Ammon's horn (tissue), 1 donor: ENCODE measurements at regions not wholly inside any gene's neighbourhood (a gene's known extent, or its start where the extent isn't known, plus 50 kb on each side); places are given as distances from the start of the nearest gene placed in this dataset.
A peak's percentile ranks its signal among the peaks of the same experiment; 100 is the strongest.
"Not testable (repeated sequence)": the region's sequence is repeated elsewhere in the genome, so short reads cannot be mapped to it uniquely, and the experiment has no call there.

Experiments used
- DNase-seq: peaks from one replicate; pipeline ENCODE4 v3.0.0-alpha.2; 2016; ENCODE audit warnings: low spot score

DNA sequence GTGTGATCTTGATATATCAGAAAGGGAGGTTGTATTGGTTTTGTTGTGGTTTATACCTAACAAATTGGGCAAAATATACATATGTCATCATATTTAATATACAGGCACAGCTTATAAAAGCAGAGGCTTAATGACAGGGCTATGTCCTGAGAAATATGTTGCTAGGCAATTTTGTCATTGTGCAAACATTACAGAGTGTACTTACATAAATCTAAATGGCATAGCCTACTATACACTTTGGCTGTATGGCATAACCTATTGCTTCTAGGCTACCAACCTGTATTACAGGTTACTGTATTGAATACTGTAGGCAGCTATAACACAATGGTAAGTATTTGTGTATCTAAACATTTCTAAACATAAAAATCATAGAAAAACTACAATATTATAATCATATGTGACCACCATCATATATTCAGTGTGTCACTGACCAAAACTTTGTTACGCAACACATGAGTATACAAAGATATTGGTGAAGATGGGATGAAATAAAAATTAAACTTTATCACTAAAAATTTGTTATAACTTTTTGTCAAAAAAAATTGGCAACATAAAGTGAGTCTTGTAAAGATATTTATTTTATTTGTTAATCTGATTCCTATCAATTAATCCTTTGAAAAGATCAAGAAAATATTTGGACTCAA lies 414.0 kb upstream of the HS3ST1 start:
- no peak for DNase-seq

DNA sequence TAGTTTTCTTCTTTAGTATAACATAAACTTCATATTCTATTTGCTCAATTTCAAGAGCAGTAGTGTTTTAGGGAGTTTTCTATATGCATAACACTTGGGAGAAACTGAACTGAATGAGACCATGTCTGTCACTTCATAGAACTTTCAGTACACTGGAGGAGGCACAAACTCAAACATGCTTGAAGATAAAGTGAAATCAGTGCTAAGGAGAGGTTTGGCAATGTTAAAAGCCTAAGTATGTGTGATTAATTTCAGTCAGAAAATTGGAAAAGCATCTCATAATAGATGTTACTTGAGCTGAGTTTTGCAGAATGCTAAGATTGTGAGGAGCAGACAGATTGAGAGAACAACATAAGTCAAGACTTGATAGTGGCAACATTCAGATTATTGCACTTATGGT lies 411.2 kb upstream of the HS3ST1 start:
- DNase-seq = no peak

DNA sequence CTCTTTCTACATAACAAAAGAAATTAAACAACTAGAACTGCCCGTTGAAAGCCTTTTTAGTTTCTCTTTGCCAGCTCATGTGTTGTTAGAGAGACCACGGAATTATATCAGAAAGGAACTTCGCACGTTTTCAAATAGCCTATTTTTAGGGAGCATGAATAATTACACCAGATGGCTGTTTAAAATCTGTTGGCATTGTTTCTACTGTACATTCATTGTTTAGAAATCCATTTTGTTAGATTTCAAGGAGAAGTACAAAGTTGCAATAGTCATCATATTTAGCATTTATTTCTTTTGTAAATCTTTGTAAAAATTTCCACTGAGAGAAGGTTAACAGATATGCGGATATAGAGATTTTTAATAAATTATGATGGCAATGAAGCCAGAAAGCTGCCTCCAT lies 403.0 kb upstream of the HS3ST1 start:
- no peak for DNase-seq

DNA sequence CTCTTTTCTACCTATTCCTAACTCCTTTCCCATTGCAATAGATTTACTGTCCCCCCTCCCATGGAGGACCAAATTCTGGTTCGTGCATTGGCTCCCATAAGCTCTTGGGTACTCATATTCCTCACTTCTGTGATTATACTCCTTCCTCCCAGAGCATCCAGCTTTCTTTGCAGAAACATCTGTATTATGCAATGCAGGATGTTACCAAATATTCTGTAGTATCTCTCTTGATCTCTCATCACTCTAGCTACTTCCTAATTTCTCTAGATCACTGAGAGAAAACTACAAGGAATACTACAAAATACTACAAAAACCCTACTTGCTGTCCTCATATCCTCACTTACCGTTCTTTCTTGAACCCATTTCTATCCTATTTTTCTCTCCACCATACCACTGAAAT lies 395.9 kb upstream of the HS3ST1 start:
- DNase-seq = no peak

DNA sequence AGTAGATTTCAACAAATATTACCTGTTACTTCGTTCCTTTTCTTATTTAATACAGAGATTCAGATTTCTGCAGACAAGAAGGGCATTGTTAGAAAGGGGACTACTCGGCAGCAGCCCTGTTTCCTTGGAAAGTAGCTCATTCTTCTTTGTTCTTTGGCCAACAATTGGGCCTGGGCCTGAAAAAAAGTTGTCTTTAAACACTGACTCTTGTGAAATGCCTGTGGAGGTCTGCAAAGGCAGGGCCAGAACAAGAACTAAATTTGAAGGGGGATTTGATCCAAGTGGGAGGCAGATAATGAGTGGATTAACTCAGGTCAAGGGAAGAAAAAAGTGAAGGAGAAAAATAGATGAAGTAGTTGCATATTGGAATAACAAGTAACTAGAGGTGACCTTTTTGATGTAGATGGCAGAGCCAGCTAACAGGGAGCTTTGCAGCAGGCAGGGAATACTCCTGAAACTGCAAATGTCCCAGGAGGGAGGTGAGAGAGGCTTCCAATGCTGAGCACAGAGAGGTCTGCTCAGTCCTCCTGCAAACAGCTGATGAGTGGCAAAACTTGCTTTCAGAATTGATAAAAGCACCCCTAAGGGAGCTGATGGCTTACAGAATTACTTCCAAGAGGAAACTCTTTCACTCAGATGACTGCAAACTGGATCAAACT lies 393.2 kb upstream of the HS3ST1 start:
- no peak for DNase-seq

DNA sequence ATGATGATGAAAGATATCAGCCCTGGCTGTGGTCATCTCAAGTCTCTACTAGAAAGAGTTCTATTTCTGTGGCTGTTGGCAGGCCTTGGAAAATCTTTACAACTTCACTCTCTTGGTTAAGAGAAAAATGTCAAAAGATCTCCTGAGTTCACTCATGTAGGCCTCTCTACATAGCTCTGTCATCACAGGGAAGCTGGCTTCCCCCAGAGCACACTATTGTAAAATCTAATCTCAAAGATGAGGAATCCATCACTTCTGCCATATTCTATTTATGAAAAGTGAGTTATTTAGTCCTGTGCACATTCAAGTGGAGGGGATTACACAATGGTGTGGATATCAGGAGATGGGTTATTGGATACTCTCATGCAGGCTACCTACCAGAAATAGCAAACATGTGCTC lies 388.4 kb upstream of the HS3ST1 start:
- DNase-seq = no peak

DNA sequence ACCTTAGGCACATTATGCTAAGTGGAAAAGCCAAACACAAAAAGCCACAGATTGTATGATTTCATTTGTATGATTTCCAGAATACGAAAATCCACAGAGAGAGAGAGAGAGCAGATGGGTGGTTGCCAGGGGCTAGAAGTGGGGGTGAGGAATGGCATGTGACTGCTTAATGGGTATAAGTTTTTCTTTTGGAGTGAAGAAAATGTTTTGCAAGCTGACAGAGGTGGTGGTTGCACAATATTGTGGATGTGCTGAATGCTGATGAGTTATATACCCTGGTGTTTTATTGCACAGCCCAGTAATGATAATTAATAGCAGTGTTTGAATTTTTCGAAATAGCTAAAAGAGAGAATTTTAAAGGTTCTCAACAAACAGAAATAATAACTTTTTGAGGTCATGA lies 386.1 kb upstream of the HS3ST1 start:
- DNase-seq = no peak

DNA sequence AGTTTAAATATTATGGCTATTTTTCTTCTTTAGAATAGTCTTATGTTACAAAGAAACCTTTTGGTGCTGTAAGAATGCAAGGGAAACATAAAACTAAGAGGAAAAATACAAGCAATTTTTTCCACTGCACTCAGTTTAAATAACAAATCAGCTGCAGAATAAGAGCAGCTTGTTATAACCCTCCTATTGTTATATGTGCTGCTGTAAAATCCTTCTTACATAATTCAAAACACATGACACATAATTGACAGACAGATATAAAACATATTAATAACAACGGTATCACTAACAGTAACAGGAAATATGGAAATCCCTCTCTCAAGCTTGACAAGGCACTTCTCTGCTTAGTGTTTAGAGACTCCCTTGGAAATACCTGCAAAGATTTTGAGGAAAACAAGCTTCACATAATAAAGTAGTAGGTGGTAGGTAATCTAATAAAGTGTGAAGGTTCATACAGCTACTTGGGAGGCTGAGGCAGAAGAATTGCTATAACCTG lies 385.3 kb upstream of the HS3ST1 start:
- no peak for DNase-seq

DNA sequence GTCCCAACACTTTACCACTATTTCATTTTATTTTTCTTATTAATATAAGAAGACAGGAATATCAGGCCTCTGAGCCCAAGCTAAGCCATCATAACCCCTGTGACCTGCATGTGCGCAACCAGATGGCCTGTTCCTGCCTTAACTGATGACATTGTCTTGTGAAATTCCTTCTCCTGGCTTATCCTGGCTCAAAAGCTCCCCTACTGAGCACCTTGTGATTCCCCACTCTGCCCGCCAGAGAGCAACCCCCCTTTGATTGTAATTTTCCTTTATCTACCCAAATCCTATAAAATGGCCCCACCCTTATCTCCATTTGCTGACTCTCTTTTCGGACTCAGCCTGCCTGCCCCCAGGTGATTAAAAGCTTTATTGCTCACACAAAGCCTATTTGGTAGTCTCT lies 382.8 kb upstream of the HS3ST1 start:
- DNase-seq = not testable (repeated sequence)

DNA sequence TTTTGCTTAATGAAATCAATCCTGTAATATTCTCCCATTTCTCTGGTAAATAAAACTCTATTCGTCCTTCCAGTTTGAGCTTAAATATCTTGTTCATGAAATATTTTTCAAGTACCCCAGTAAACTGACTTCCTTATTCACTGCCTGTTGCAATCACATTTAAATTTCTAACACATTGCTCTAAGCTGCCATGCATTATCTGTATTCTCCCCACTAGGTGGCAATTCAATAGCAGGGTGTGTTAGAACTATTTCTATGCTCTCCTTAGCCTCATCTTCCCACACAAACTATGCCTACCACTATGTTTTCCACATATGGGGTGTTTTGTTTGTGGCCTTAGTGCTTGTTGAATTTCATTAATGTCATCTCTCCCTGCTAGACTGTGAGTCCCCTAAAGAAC lies 377.1 kb upstream of the HS3ST1 start:
- peak; percentile 59 for DNase-seq

DNA sequence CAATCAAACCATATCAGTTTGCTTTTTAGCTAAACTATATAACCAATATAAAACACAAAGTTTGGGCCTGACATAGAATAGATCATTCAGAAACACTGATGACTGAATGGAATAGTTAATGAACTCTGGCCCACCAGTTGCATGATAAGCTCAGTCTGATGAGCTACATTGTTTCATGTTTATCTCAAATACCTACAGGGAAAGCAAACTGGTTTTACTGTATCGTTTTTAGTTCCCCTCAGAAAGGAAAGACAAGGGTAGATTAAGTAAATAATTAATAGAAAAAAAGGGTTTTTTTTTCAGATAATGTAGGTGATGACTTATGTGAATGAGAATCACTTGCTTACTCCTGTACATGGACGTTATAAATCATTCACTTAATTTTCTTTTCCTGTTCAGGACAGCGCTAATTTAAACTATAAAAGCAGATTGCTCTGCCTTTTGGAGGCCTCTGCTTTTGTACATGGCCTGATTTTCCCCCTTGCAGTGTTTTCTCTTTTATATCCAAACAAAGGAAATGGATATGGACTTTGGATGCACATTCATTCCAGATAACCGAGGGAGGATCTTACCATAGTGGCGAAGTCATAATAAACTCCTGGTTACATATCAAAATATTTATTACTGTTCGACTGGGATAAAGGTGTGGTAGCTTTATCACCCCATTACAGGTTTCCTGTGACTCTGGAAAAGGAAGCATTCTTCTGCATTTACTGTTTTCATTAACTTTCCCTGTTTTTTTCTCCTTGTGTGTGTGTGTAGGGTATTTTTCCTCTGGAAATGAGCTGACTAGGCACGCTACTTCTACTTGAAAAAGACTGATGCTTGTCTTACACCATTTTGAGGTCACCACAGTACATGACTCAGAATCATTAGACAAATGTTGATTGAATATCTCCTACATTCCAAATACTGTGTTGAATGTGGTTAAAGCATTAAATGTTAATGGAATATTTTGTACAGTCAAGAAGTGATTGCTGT lies 373.1 kb upstream of the HS3ST1 start:
- DNase-seq = no peak

DNA sequence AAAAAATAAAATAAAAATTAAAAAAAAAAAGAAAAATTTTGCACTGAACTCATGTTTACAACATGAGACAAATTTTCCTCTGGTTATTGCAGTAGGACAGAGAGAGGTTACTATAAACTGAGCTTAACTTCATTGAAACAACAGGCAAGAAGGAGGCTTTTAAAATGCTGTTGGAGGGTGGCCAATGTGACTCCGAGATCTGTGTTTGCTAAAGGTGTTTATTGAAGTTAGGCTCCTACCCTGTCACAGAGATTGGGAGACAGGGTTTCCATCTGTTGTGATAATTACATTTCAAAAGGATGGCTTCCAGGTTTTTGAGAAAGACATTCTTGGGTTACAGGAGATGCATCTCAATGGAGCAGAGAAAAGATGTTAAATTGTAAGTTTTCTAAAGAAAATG lies 370.5 kb upstream of the HS3ST1 start:
- DNase-seq = no peak

DNA sequence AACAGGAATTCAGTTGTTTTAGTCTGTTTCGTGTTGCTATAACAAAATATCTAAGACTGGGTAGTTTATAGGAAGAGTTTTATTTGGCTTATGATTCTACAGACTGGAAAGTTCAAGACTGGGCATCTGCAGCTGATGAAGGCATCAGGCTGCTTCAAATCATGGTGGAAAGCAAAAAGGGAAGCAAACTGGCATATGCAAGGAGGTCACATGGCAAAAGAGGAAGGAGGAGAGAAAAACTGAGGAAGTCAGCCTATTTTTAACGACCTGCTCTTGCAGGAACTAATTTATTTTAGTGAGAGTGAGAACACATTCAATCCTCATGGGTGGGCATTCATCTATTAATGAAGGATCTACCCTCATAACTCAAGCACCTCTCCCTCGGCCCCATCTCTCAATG lies 363.1 kb upstream of the HS3ST1 start:
- DNase-seq = no peak

DNA sequence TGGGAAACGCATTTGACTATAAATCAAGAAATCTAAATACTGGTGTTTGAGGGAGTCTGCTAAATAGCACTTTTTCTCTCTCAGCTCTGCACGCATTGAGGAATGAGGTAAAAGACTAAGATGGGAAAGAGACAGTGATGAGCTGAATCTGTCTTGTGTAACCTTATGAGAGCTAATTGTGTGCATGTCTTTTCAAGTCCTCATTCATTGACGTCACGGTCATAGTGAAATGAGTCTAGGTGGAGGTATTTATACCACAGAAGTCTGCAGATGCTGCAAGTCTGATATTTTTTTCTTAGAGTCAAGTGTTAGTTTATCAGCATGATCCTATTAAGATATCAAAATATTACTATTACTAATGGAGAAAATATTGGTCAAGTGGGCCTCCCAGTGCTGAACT lies 361.5 kb upstream of the HS3ST1 start:
- DNase-seq = no peak

DNA sequence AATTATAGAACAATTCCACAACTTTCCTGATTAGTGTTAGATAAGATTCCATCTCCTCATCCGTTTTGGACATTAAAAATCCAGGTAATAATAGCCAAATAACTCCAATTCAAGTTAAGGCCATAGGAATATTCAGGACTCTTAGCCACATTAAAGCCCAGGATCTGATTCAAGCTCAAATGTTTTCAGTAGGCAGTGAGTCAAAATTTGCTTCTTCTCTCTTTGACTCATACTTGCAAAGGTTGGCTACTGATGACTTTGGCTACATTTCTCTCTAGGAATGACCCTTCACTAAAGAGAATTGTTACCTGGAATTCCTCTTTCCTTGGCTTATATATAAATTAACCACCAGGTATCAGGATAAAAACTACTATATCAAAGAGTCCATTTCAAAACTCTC lies 354.9 kb upstream of the HS3ST1 start:
- DNase-seq = no peak

DNA sequence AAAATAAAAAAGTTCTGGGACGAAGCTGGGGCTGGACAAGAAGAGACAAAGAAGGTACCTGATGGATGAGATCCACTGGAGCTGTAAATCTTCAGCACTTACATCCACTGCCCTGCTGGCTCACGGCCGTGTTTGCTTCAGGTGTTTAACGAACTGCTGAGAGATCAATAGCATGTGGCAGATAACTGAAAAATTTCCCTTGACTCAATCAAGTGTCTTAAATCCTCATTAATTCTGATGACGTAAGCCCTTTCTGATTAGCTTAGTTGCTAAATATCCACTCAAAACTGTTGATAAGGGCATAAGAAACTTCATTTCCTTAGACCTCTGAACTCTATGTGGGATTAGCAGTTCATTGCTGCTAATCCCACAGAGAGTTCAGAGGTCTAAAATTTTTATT lies 354.2 kb upstream of the HS3ST1 start:
- no peak for DNase-seq

DNA sequence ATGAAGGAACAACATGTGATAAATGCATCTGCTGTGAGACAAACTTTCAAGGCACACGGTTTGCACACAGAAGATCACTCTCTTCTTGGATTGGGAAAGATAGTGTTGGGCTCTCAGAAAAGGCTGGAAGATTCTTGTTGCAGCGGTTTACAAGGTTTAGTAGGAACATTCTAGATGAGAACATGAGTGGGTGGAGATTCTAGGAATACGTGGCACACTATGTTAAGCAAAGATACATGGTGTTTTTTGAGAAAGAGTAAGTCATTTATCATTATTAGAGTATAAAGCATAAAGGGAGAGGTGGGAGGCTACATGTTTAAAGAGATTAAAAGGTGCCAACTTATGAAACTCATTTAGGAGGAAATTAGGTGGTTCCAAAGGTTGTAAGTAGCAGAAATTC lies 348.8 kb upstream of the HS3ST1 start:
- DNase-seq = no peak

DNA sequence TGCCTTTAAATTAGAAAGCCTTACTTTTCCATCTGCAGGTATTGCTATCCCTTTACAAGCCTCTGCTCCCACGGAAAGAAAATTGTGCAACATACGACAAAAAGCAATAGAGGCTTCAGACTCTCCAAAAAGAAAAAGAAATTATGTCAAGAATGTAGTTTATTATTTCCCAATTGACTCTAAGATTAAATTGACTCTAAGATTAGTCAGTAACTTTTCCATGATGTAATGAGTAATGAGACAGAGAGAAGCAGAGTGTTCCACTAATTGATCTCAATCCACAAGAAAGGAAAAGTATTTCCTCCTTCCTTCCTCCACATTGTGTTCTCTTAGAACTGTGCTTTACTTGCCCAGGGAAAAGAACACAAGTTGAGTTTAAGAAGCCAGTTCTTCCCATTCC lies 345.7 kb upstream of the HS3ST1 start:
- DNase-seq = no peak

DNA sequence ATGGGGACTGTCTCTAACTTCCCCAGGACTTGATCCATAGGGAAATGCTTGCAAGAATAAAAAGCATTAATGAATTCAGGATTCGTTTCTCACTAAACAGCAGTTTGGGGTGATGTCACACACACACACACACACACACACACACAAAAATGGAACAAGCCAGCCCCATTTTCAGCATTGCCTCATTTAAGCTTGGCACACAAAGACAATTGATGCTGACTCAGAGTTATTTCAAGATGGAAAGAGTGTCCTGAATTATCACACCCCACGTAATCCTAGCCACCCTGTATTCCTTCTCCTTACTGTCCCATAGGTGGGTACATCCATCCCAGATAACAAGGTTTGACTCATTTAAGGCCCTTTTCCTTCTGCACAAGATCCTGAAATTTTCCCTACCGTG lies 345.1 kb upstream of the HS3ST1 start:
- DNase-seq = no peak

DNA sequence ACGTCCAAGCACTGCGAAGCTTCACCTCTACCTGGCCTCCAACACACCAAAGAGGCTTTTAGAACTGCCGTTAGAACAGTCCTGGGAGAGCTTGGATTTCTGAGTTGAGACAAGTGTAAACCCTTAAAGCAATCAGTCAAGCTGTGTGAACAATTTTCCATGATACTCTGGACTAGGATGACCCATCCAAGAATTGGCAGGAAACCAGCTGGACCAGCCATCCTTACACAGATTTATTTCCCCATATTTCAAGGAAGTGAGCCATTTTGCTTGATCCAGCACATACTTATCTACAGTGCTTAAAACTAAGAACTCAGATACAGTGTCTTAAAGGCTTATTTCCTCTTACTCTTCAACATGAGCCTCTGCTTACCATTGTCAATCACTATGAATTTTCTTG lies 340.7 kb upstream of the HS3ST1 start:
- no peak for DNase-seq

DNA sequence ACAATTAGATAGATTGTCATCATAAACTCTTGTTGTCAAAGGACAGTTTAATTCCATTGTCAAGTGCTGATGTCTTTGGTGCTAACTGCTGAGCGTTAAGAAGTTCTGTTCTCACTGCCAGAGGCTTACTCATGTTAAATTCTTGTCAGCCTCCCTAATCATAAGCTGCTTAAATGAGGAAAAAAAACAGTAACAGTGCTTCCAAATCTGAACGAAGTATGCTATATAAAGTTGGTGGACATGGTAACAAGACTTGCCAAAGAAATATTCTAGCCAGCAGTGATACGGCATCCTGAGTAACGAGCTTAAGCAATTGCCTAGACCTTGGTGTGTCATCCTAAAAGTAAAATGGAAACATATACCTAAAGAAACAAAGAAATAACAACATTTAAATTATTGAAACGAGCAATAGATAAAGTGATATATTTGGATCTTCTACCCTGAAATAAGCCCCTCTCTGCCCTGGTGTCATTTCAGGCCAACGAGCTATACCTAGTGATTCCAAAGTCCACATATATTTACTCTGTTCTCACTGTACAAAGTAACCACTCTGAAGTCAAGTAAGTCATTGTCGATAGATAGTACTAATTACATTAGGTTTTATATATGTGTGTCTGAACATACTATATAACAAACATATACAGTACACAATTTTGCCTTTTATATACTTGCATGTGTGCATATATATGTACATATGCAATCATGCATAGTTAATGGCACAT lies 339.7 kb upstream of the HS3ST1 start:
- DNase-seq = no peak

DNA sequence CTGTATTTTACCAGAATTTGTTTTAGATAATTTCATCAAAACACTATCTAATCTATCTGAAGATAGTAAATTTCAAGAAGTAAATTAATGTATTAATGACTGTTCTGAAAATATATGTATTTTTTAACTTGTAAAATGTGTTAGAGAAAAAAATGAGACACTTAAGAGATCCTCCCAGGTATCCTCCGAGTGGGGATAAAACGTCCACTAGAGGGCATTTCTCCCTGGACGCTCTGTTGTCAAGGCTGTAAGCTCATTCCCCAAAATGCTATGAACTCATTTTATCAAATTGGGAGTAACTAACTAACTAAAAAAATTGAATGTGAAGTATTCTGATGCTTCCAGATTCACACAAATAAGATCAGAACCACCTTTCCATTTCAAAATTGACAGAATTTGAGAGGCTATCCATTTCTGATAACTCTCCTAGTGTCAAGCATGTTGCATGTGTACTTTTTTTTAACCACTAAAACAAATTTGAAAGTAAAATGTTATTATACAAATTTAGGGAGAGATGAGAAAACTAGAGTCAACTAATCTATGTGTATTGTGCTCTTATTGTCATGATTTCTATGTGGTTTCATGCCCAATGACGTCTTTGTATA lies 337.3 kb upstream of the HS3ST1 start:
- peak; percentile 46 for DNase-seq
